HEK293T (cell line): ENCODE measurements at regions not wholly inside any gene's neighbourhood (a gene's known extent, or its start where the extent isn't known, plus 50 kb on each side); places are given as distances from the start of the nearest gene placed in this dataset.

Source experiments
- ELF4 ChIP-seq: fragments of 450-650 bp; IDR thresholded peaks from 2 replicates; pipeline ENCODE4 v1.6.1; 2017; ENCODE audit warnings: antibody characterized with exemption
- FOXM1 ChIP-seq: fragments of 450-650 bp; IDR thresholded peaks from 2 replicates; pipeline ENCODE4 v1.6.1; 2017; ENCODE audit warnings: mild to moderate bottlenecking, borderline replicate concordance
- SUZ12 ChIP-seq: fragments of 450-650 bp; IDR thresholded peaks from 2 replicates; pipeline ENCODE4 v1.6.1; 2016; ENCODE audit warnings: mild to moderate bottlenecking

- TF ChIP-seq FOXM1 (no peak), ELF4 (no peak), SUZ12 (no peak)
These were observed 202.7 kb downstream of the MAFB start for GRCh38 chr20:40486297-40486696.
